Mesothelial cell of epicardium (in vitro differentiated cells): ENCODE measurements at regions not wholly inside any gene's neighbourhood (a gene's known extent, or its start where the extent isn't known, plus 50 kb on each side); places are given as distances from the start of the nearest gene placed in this dataset.

ENCODE experiments used
- DNase-seq, 2 experiments: peaks; one replicate each; pipeline ENCODE4 v3.0.0; 2021; ENCODE audit warnings: low spot score in 2 of 2; ENCODE audit not compliant: unreplicated experiment in 2 of 2
- H3K27ac Mint-ChIP-seq: 2 replicates; pipeline ENCODE4 v1.8.0; 2021; ENCODE audit warnings: mixed read lengths
- H3K27me3 Mint-ChIP-seq: 2 replicates; pipeline ENCODE4 v1.8.0; 2021; ENCODE audit warnings: low read depth, mixed read lengths
- H3K36me3 Mint-ChIP-seq: 2 replicates; pipeline ENCODE4 v1.8.0; 2021; ENCODE audit warnings: mixed read lengths
- H3K4me1 Mint-ChIP-seq: 2 replicates; pipeline ENCODE4 v1.8.0; 2021; ENCODE audit warnings: mixed read lengths
- H3K4me3 Mint-ChIP-seq: 2 replicates; pipeline ENCODE4 v1.8.0; 2021; ENCODE audit warnings: mild to moderate bottlenecking, moderate library complexity, mixed read lengths
- H3K9me3 Mint-ChIP-seq: 2 replicates; pipeline ENCODE4 v1.8.0; 2021; ENCODE audit warnings: mixed read lengths
- CTCF ChIP-seq: fragments of 200-600 bp; sonication (generic); IDR thresholded peaks from one replicate; pipeline ENCODE4 v1.5.0; 2021; ENCODE audit warnings: antibody characterized with exemption; ENCODE audit not compliant: unreplicated experiment

- H3K4me1 Mint-ChIP-seq = no peaks in the 10 kb centered on the region
- no peak overlapping the region for H3K27ac Mint-ChIP-seq
- no peak for TF ChIP-seq CTCF
- no peaks in the 10 kb centered on the region for H3K36me3 Mint-ChIP-seq
- H3K4me3 Mint-ChIP-seq = no peak overlapping the region
- H3K27me3 Mint-ChIP-seq = no peaks in the 10 kb centered on the region
- no peak for DNase-seq
- H3K9me3 Mint-ChIP-seq = no peaks in the 10 kb centered on the region
Measured at GRCh38 chr5:158014372-158014771, 155.4 kb upstream of the CLINT1 start.

GRCh38 chr5:158013939-158014338 lies 155.0 kb upstream of the CLINT1 start:
- Mint-ChIP-seq H3K4me3 (no peak overlapping the region), H3K27ac (no peak overlapping the region), H3K36me3 (no peaks in the 10 kb centered on the region), H3K4me1 (no peaks in the 10 kb centered on the region), H3K9me3 (no peaks in the 10 kb centered on the region), H3K27me3 (no peaks in the 10 kb centered on the region)
- DNase-seq = peak in 1 of 2 experiments; percentile 42
- TF ChIP-seq CTCF = no peak

GRCh38 chr5:158013303-158013702 lies 154.4 kb upstream of the CLINT1 start:
- no peaks in the 10 kb centered on the region for H3K4me1 Mint-ChIP-seq
- no peak overlapping the region for H3K27ac Mint-ChIP-seq
- H3K9me3 Mint-ChIP-seq = no peaks in the 10 kb centered on the region
- H3K27me3 Mint-ChIP-seq = no peaks in the 10 kb centered on the region
- H3K4me3 Mint-ChIP-seq = no peak overlapping the region
- no peak for TF ChIP-seq CTCF
- DNase-seq = no peak
- no peaks in the 10 kb centered on the region for H3K36me3 Mint-ChIP-seq

- Mint-ChIP-seq H3K4me1 (no peaks in the 10 kb centered on the region), H3K36me3 (no peaks in the 10 kb centered on the region), H3K9me3 (peaks cover 4% of the 10 kb centered on the region), H3K4me3 (no peak overlapping the region), H3K27me3 (no peaks in the 10 kb centered on the region), H3K27ac (no peak overlapping the region)
- TF ChIP-seq CTCF = no peak
- no peak for DNase-seq
Measured at GRCh38 chr5:158011422-158011821, 152.5 kb upstream of the CLINT1 start.

GRCh38 chr5:158010831-158011230 lies 151.9 kb upstream of the CLINT1 start:
- Mint-ChIP-seq H3K4me1 (no peaks in the 10 kb centered on the region), H3K4me3 (no peak overlapping the region), H3K27ac (no peak overlapping the region), H3K36me3 (no peaks in the 10 kb centered on the region), H3K27me3 (no peaks in the 10 kb centered on the region), H3K9me3 (peaks cover 4% of the 10 kb centered on the region)
- TF ChIP-seq CTCF = no peak
- no peak for DNase-seq

- Mint-ChIP-seq H3K9me3 (peaks cover 14% of the 10 kb centered on the region), H3K4me1 (no peaks in the 10 kb centered on the region), H3K4me3 (no peak overlapping the region), H3K27ac (no peak overlapping the region), H3K27me3 (no peaks in the 10 kb centered on the region), H3K36me3 (no peaks in the 10 kb centered on the region)
- no peak for DNase-seq
- no peak for TF ChIP-seq CTCF
Measured at GRCh38 chr5:158007336-158007735, 148.4 kb upstream of the CLINT1 start.
